IPS-20b (cell line): ENCODE measurements at regions not wholly inside any gene's neighbourhood (a gene's known extent, or its start where the extent isn't known, plus 50 kb on each side); places are given as distances from the start of the nearest gene placed in this dataset.

Experiments used
- H3K27ac ChIP-seq: one replicate; pipeline ENCODE4 v1.5.1; 2013; ENCODE audit warnings: low read length
- H3K27me3 ChIP-seq: 2 replicates; pipeline ENCODE4 v1.6.1; 2013; ENCODE audit warnings: mild to moderate bottlenecking, low read length, inconsistent platforms; ENCODE audit not compliant: insufficient read depth
- H3K36me3 ChIP-seq: 2 replicates; pipeline ENCODE4 v1.6.1; 2013; ENCODE audit warnings: low read depth, mild to moderate bottlenecking, inconsistent platforms, low read length, moderate library complexity; ENCODE audit not compliant: insufficient read depth
- H3K4me1 ChIP-seq: 2 replicates; pipeline ENCODE4 v1.6.1; 2013; ENCODE audit warnings: mild to moderate bottlenecking, control low read depth, inconsistent platforms, low read length, moderate library complexity; ENCODE audit not compliant: insufficient read depth
- H3K4me3 ChIP-seq: 2 replicates; pipeline ENCODE4 v1.5.1; 2013; ENCODE audit warnings: mild to moderate bottlenecking, low read length, inconsistent platforms
- H3K9ac ChIP-seq: 2 replicates; pipeline ENCODE4 v1.6.1; 2013; ENCODE audit warnings: low read depth, mild to moderate bottlenecking, inconsistent platforms, low read length, moderate library complexity
- H3K9me3 ChIP-seq: 2 replicates; pipeline ENCODE4 v1.6.1; 2013; ENCODE audit warnings: mild to moderate bottlenecking, low read depth, low read length, inconsistent platforms; ENCODE audit not compliant: insufficient read depth

DNA sequence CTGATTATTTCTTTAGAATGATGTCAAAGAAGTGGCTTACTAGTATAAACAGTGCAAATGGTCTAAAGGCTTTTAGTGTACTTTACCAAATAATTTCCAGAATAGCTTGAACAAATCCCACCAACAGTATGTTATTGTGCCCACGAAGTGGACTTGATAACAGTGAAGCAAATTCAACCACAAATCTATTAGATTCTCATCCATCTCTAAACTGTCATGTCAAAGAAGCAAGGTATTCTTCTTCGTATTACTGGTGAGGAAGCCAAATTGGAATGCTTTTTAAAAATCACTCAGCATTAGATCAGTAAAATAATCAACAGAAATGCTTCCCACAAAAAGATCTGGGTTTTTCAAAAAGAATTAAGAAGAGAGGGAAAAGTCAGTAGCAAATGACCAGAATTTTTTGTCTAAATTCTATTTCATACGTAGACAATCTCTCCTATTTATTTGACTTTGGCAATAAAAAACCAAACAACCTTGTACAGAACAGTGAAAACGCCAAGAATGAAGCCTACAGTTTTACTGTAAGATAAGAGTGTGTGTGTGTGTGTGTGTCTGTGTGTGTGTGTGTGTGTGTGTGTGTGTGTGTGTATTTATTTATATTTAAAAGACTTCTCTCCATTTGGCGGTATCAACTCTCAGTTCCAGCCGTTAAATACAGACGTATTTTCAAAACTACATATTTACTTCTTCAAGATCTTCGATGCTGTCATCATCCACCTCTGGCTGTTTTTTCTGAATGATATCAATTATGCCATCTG is 114.6 kb downstream of the CYB561 start:
- H3K27ac ChIP-seq = no peak overlapping the region
- no peaks in the 10 kb centered on the region for H3K27me3 ChIP-seq
- H3K4me1 ChIP-seq = no peaks in the 10 kb centered on the region
- H3K36me3 ChIP-seq = no peaks in the 10 kb centered on the region
- no peak overlapping the region for H3K4me3 ChIP-seq
- no peak overlapping the region for H3K9ac ChIP-seq
- H3K9me3 ChIP-seq = no peaks in the 10 kb centered on the region

DNA sequence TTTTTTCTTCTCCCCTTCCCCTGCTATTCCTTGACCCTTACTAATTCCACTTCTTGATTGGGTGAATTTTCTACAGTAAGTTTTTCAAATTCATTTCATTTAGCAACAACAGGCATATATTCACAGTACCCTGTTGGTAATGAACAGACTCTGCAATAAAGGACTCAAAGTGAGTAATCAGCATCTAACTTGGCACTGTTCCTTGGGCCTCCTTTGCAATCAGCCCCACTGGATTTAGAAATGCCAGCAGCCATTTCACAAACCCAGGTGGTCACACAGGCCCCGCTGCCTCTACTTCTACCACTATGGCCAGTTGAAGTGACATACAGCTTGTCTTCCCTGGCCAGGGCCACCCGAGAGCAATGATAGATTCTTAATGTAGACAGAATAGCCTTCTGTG is 113.8 kb downstream of the CYB561 start:
- no peak overlapping the region for H3K9ac ChIP-seq
- no peaks in the 10 kb centered on the region for H3K4me1 ChIP-seq
- no peaks in the 10 kb centered on the region for H3K9me3 ChIP-seq
- H3K27me3 ChIP-seq = no peaks in the 10 kb centered on the region
- H3K4me3 ChIP-seq = no peak overlapping the region
- H3K27ac ChIP-seq = no peak overlapping the region
- H3K36me3 ChIP-seq = no peaks in the 10 kb centered on the region

DNA sequence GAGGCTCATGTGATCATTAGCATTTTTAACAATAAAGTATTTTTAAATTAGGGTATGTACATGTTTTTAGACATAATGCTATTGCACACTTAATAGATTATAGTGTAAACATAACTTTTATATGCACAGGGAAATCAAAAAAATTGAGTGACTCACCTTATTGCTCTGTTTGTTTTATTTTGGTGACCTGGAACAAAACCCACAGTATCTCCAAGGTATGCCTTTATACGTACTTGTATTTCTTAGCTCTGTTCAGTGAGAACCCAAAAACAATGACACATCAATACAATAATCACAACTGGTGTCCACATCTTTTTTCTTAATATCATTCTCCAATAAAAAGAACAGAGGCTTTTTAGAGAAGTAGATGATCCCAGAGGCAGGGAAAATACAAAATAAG is 112.2 kb downstream of the CYB561 start:
- Histone ChIP-seq H3K27ac (no peak overlapping the region), H3K4me1 (no peaks in the 10 kb centered on the region), H3K9me3 (no peaks in the 10 kb centered on the region), H3K9ac (no peak overlapping the region), H3K27me3 (no peaks in the 10 kb centered on the region), H3K36me3 (no peaks in the 10 kb centered on the region), H3K4me3 (no peak overlapping the region)

DNA sequence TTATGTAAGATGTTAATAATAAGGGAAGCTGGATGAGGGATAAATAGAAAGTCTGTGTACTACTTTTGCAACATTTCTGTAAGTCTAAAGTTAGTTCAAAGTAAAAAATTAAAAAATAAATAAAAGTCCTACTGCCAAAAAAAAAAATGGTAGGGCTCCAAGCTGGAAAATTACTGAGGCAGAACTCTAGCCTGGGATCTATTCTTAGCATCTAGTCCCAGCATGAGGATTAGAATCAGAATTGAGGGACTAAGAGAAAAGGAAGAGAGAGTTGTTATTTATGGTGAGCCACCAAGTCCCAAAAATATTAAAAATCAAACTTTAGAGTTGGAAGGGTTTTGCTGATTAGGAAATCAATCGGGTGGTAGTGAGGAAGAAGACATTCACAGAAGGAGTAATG is 110.3 kb downstream of the CYB561 start:
- H3K27me3 ChIP-seq = no peaks in the 10 kb centered on the region
- H3K4me1 ChIP-seq = no peaks in the 10 kb centered on the region
- H3K27ac ChIP-seq = no peak overlapping the region
- H3K4me3 ChIP-seq = no peak overlapping the region
- no peaks in the 10 kb centered on the region for H3K9me3 ChIP-seq
- no peak overlapping the region for H3K9ac ChIP-seq
- no peaks in the 10 kb centered on the region for H3K36me3 ChIP-seq

DNA sequence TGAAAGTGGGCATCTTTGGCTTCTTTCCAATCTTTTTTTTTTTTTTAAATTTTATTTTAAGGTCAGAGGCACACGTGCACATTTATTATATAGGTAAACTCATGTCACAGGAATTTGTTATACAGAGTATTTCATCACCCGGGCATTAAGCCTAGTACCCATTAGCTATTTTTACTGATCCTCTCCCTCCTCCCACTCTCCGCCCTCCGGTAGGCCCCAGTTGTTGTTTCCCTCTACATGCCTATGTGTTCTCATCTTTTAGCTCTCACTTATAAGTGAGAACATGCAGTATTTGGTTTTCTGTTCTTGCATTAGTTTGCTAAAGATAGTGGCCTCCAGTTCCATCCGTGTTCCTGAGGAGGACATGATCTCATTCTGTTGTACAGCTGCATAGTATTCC is 108.5 kb downstream of the CYB561 start:
- H3K4me3 ChIP-seq = no peak overlapping the region
- H3K36me3 ChIP-seq = no peaks in the 10 kb centered on the region
- no peaks in the 10 kb centered on the region for H3K4me1 ChIP-seq
- H3K9me3 ChIP-seq = no peaks in the 10 kb centered on the region
- H3K27ac ChIP-seq = no peak overlapping the region
- no peaks in the 10 kb centered on the region for H3K27me3 ChIP-seq
- no peak overlapping the region for H3K9ac ChIP-seq

DNA sequence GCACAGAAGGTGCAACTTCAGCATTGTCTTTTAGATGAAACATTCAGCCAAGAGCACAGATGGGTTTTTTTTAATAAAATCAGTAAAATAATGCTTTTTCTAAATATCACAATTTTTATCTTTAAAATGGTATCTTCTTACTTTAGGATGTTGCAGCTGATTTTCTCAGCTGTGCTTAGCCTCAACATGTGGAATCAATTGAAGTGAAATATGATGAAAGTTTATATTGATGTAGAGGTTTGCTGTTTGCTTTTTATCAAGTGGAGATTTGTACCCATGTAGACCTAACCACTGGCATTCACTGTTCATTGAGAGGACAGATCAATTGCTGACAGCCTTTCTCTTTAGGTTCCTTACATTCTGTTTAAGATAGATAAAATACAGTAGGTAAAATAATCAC is 107.8 kb downstream of the CYB561 start:
- no peak overlapping the region for H3K9ac ChIP-seq
- H3K36me3 ChIP-seq = no peaks in the 10 kb centered on the region
- no peak overlapping the region for H3K4me3 ChIP-seq
- H3K27me3 ChIP-seq = no peaks in the 10 kb centered on the region
- H3K27ac ChIP-seq = no peak overlapping the region
- no peaks in the 10 kb centered on the region for H3K9me3 ChIP-seq
- H3K4me1 ChIP-seq = no peaks in the 10 kb centered on the region

DNA sequence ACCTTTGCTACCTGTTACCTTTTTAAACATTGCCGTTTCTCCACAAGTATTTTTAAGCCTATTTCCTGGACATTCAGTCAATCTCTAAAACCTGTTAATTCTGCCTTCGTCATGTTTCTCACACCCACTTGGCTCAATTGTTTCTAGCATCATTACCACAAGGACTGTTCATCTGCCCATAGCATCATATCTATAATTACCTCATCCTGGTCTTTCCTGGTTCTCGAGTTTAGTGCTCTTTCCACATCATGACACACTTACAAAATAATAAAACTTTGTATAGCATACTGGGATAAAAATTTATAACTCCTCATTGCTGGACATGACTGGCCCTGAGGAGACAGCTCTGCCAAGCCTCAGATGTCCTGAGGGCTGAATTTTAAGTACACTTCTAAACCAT is 104.8 kb downstream of the CYB561 start:
- H3K9me3 ChIP-seq = no peaks in the 10 kb centered on the region
- no peak overlapping the region for H3K9ac ChIP-seq
- no peaks in the 10 kb centered on the region for H3K36me3 ChIP-seq
- H3K27me3 ChIP-seq = no peaks in the 10 kb centered on the region
- H3K4me3 ChIP-seq = no peak overlapping the region
- H3K27ac ChIP-seq = no peak overlapping the region
- H3K4me1 ChIP-seq = no peaks in the 10 kb centered on the region

DNA sequence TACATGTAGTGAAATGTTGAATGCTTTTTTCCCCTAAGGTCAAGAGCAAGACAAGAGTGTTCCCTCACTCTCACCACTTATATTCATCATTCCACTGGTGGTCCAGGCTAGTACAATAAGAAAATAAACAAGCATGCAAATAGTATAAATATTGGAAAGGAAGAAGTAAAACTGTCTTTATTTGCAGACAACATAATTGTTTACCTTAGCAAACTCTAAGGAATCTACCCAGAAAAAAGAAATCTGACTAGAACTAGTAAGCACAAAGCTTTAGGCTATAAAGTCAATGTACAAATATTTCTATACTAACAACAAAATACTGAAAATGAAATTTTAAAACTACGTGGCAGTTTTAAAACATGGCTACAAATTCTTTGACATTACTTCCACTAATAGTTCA is 101.7 kb downstream of the CYB561 start:
- H3K36me3 ChIP-seq = no peaks in the 10 kb centered on the region
- H3K9me3 ChIP-seq = no peaks in the 10 kb centered on the region
- no peak overlapping the region for H3K4me3 ChIP-seq
- no peak overlapping the region for H3K9ac ChIP-seq
- no peaks in the 10 kb centered on the region for H3K4me1 ChIP-seq
- H3K27me3 ChIP-seq = no peaks in the 10 kb centered on the region
- H3K27ac ChIP-seq = no peak overlapping the region

DNA sequence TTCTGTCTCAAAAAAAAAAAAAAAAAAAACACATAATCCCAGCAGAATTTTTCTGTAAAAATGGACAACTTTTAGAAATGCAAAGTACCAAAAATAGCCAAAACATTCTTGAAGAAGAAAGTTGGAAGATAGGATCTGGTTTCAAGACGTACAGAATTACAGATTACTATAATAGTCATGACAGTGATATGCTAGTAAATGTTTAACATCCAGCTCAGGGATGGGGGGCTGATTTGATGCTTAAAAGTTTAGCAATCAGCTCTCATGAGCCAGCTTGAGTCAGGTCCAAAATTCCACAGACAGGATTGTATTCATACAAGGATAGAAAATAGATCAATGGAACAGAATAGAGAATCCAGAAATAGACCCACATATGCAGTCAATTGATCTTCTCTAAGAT is 100.5 kb downstream of the CYB561 start:
- H3K27ac ChIP-seq = no peak overlapping the region
- no peaks in the 10 kb centered on the region for H3K36me3 ChIP-seq
- no peaks in the 10 kb centered on the region for H3K9me3 ChIP-seq
- no peak overlapping the region for H3K4me3 ChIP-seq
- H3K27me3 ChIP-seq = no peaks in the 10 kb centered on the region
- no peak overlapping the region for H3K9ac ChIP-seq
- no peaks in the 10 kb centered on the region for H3K4me1 ChIP-seq

DNA sequence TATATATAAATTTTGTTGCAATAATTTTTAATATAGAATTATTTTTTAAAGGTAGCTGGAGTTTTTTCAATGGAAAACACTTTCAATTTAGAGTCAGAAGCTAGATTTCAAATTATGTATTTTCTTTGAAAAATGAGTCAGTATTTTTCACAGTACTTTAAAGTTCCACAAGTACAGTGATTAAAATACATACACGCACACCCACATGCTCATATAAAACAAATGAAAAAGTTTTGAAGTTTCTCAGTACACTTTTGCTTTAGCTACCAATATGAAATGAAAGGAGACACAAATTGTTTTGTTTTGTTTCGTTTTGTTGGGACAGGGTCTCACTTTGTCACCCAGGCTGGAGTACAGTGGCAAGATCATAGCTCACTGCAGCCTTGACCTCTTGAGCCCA is 98.6 kb downstream of the CYB561 start:
- no peak overlapping the region for H3K27ac ChIP-seq
- no peaks in the 10 kb centered on the region for H3K27me3 ChIP-seq
- no peak overlapping the region for H3K4me3 ChIP-seq
- no peaks in the 10 kb centered on the region for H3K36me3 ChIP-seq
- H3K4me1 ChIP-seq = no peaks in the 10 kb centered on the region
- no peaks in the 10 kb centered on the region for H3K9me3 ChIP-seq
- H3K9ac ChIP-seq = no peak overlapping the region

DNA sequence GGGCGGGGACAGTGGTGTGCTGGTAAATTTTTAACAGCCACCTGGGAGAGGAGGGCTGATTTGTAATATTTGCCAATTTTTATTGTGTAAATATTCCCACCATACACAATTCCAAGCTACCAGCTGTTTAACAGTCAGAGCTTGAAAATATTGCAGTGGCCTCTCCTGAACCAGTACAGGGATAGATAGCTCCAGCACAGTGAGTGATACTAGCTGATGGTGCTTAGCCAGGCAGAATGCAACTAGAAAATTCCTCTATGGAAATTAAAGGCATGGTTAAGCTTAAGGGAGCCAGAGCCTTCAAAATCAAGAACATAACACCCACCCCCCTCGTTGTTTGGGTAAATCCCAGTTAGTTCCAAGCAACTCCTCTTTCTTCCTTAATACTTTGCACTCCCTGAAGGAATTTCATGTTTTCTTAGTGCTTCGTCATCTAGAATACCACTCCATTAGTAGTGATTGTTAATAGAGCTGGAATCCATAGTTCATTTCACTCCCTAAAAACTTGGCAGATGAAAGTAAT is 96.6 kb downstream of the CYB561 start:
- Histone ChIP-seq H3K27ac (no peak overlapping the region), H3K4me1 (no peaks in the 10 kb centered on the region), H3K9ac (no peak overlapping the region), H3K9me3 (no peaks in the 10 kb centered on the region), H3K27me3 (no peaks in the 10 kb centered on the region), H3K36me3 (no peaks in the 10 kb centered on the region), H3K4me3 (no peak overlapping the region)

DNA sequence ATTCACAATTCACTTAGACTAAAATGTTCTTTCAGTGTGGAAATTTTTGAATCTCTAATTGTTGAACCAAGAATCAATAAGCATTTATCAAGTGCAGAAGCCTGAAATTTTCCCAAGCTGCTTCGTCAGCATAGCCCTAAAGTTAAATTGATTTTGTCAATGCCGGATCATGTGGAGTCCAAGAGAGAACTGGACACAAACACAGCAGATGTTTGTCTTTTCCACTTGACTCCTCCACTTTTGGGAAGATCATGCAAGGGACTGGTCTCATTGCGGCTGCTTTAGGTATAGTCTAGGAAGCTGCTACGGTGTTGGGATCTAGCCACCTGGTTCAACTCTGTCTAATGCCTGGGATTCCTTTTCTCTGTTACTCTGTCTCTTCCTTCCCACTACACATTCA is 95.7 kb downstream of the CYB561 start:
- Histone ChIP-seq H3K27ac (no peak overlapping the region), H3K9me3 (no peaks in the 10 kb centered on the region), H3K9ac (no peak overlapping the region)

More for the DNA sequence above, 95.7 kb downstream of the CYB561 start:
- Histone ChIP-seq H3K27me3 (no peaks in the 10 kb centered on the region), H3K36me3 (no peaks in the 10 kb centered on the region), H3K4me1 (no peaks in the 10 kb centered on the region), H3K4me3 (no peak overlapping the region)
